Neural progenitor cell (in vitro differentiated cells): ENCODE measurements at regions not wholly inside any gene's neighbourhood (a gene's known extent, or its start where the extent isn't known, plus 50 kb on each side); places are given as distances from the start of the nearest gene placed in this dataset.

ENCODE experiments used
- CTCF ChIP-seq: fragments of 200-600 bp; sonication (generic); IDR thresholded peaks from 2 replicates; pipeline ENCODE4 v1.5.1; 2017; ENCODE audit warnings: antibody characterized with exemption, mild to moderate bottlenecking
- EZH2 ChIP-seq: fragments of 200-600 bp; sonication (generic); IDR thresholded peaks from 2 replicates; pipeline ENCODE4 v1.6.1; 2017; ENCODE audit warnings: antibody characterized with exemption, mild to moderate bottlenecking, moderate library complexity

- TF ChIP-seq EZH2 (no peak), CTCF (no peak)
These were observed 360.3 kb downstream of the IRS1 start for GRCh38 chr2:226439337-226439736.
